ENCODE measurements at regions not wholly inside any gene's neighbourhood (a gene's known extent, or its start where the extent isn't known, plus 50 kb on each side); places are given as distances from the start of the nearest gene placed in this dataset.
A peak's percentile ranks its signal among the peaks of the same experiment; 100 is the strongest.

DNA sequence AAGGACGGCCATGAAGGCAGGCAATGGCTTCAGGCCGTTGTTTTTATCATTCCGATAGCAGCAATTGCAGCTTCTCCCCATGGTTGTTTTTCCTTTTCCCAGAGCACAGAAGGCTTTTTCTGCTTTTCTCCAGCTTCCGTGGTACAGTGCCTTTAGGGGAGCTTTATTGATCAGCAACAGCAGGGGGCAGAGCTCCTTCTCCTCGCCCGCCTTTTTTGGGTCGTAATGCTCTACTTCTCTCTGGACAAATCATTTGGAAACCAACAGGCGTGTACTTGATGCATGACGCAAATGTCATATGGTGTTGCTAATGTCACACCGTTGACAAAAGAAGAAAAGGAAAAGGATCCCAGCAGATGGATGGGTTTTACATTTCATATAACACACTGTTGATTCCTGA, 79.7 kb upstream of the SNRK start:
- no peak for DNase-seq

DNA sequence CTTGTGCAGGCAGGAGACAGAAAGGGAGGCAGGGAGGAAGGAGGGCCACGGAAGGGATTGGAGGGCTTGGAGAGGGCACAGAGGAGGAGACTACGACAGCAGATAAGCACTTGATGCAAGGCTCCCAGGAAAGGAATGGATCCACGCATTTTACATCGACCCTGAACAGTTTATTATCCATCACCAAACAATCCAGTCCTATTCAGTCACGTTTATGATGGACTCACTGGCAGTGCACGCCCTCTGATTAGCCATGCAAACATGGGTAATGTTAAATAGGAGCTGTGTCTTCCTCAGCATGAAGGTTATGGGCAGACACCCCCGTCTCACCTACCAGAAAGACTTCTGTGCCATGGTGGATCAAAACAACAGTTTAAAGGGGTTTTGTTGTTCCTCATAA, 80.2 kb upstream of the SNRK start:
- DNase-seq: no peak

DNA sequence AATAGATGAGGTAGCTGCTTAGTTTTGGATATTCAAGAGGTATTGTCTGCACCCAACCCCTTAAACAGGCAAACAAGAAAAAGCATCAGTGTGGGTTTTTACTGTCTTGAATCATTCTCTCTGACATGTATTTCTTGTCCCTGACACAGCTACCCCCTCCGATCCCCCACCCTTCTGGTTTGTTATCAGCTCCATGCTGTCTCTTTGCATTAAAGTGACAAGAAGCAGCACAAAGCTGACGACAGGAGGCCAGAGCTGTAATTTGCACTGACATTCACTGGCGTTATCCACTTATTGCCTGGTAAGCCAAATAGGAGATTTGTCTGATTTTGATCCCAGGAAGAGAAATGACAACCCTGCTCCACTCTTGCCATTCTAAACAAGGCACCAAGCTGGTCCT, 83.3 kb upstream of the SNRK start:
- DNase-seq: no peak

DNA sequence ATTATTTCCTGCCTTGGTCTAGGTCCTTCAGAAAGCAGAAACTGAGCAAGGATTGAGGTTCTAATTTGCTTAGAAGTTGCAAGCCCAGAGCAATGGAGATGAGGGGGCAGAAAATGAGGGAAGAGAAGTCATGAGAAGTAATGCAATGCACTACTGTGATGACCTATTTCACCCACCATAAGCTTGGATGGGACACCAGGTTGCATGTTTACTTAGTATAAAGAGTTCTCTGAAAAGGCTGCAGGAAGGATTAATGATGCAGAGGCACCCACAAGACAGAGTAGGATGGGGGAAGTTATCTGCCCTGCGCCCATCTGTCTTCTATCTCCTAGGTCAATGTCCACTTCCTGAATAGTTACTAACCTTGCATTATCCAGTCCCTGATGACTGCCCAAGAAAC, 84.8 kb upstream of the SNRK start:
- DNase-seq: no peak

DNA sequence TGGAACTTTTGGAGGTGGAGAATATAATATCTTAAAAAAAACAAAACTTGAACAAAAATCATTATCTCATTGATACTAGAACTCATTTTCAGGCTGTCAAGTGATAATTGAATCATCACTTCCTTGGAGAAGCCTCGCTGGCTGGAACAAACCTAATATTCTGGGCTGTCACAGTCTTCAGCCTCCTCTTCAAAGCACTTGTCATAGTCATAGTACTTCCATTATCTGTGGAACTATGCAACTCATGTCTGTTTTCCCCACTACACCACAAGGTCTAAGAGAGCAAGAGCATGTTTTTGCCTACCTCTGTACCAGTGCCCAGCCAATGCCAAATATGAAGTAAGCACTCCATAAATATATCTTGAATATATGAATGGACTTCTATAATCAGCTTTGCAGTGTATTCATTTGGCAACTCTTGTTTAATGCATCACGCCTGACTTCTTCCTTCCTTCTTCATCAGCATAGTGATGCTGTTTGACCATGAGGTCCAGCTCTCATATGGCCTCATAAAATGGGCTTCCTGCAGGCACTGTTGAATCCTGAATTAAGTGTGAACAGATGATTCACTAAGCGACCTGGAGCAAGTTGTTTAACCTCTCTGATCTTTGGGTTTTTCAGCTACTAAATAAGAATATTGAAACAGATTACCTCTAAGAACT, 86.6 kb upstream of the SNRK start:
- no peak for DNase-seq

DNA sequence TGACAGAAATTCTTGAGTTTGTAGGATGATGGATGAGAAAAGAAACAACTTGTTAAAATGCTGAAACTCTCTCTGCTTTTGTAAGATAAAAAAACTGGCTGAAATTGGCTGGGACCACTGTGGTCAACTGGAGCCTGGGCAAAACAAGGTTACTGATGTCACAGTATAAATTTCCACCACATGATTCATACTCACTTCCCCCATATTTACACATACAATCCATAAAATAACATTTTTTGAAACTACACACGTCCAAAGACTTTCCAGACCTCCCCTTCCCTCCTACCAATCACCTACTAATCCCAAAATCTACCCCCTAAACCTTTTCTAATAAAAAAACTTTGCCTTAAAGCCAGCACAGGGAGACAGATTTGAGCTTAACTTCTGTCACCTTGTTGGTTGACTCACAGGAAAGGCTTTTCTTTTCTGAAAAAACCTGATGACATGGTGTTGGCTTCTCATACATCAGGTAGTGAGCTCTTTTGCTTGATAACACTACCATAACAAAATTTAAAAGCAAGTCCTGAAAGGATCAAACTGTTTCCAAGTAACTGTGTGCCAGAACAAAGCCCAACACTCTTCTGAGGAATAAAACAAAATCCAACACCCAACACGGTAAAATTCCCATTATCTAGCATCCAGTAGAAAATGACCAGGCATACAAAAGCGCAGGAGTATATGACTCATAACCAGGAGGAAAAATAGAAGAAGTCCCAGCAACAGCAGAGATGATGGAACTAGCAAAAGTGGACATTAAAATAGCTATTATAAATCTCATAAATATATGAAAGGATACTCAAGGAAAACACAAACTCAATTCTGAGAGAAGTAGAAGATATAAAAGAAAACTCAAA, 87.3 kb upstream of the SNRK start:
- DNase-seq: no peak

DNA sequence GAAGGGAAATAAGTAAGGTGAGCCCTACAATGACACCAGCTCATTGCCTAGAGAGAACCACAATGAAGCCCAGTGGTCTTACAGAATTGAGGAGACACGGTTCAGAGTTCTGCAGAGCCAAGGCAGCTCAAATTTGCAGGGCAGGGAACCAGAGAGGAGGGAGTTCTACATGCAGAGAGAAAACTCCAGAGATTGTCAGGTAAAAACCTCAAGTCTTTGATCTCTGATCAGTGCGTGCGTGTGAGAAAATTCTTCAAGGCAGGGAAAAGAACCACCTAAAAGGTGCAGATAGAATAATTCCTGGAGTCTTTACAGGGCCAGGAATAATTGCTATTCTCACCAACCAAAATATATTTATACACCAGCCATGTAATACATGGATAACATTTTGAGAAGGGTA, 88.0 kb upstream of the SNRK start:
- DNase-seq: no peak

DNA sequence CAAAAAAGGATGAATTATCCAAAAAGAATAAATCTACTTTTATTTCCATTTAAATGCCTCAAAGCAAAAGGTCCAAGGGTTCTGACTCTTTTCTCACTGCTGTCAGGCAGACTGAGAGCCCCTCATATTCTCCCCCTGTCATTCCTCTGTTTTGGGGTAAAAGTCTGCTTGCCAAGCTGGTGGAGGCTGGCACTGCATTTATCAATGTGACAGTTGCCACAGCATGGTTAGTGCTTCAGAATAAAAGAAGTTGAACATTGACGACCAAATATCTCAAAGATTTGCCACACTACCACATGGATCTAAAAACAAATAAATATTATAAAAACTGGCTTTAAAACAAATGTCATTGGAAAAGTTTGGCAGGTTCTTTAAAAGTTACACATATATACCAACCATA, 89.2 kb upstream of the SNRK start:
- DNase-seq: no peak

DNA sequence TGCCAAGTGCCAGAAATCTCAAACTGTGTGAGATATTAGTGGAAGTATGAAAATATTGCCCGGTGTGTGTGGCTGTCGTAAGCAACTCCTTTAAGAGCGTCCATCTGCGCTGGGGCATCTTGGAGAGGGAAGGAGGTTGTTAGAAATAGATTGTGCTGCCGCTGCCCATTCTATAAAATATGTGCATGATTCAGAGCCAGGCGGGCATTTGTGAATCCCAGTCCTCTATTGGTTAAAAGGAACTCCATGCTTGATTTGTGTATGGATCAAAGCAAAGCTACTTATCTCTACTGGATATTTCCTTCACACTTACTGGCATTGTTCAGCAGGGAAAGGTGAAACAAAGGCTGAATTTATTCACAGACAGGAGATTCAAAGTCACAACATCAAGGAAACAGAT, 89.6 kb upstream of the SNRK start:
- DNase-seq: no peak

DNA sequence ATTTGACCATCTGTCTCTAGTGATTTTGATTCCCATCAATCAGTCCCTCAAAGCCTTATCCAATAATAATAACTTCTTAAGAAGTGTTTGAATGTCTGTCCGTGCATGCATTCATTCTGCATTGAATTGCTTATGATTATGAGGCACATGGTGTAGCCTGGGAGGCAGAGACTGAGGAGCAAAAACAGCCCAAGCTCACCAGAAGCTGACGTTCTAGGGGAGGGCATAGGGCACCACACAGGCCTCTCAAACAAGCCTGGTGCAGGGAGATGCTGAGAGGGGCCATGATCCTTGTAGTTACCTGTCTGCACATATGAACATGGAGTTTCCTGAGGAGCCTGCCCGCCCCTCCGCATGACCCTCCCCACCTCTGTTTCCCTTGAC, 89.2 kb upstream of the POMGNT2 start:
- DNase-seq: peak in 1 of 5 experiments; percentile 18

DNA sequence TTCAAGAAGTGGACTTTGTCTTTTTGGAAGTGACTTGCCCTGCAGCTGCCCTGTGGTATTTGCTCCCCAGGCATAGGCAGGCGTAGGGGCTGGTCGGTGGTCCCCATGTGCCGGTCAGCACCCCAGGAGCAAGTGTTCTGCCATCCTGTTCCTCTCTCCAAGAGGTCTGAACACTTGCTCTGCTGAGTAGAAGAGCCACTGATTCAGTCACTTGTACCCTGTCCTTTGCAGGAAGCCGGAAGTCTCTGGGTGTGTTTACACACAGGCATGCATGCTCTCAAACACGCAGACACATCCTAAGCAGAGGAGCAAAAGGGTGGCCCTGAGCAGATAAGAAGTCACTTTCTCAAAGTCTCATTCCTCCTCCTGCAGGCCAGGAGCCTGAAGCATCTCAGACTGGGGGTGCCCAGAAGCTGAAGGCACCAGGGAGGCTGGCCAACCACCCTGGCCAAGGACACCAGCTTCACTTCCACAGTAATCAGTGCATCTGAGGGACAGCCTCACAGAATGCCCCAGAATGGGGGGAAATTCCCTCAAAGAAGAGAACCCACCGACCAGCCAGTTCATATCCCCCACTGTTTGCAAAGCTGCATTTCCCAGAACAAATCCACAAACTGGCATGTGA, 88.7 kb upstream of the POMGNT2 start:
- peak in 3 of 5 experiments; percentile 6 to 90 (median 18) for DNase-seq

DNA sequence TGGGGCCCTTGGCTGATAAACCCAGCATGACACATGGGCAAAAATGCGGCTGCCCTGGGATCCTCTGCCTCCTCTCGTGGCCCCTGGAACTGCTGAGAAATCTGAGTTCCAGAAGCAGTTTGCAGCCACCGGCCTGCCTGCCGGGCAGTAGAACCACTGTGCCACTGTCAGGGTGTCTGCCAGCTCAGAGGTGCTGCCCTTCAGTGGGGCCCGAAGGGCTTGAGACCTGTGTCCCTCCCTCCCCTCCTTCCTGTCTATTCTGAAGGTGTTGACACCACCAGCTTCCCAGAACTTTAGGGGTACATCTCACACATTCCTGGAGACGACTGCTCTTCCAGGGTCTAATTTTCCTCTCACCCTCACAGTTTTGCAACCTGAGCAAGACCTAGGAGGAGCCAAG, 88.2 kb upstream of the POMGNT2 start:
- DNase-seq: no peak

DNA sequence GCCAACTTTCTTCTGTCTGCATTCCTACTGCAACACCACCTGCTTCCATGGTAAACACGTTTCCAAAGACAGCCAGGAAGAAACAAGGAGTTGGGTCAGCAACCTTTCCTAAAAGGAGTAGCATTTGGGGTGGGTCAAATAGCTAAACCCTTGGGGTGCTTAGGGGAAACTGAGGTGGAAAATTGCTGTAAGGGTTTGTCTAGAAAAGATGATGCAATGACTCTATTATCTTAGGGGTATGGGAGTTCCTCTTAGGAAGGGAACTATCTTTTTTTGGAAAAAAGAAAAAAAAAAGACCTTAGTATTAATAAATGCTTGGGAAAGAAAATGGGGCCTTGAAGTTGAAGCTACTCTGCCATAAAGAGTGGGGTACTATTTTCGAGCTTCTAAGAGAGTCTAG, 86.1 kb upstream of the POMGNT2 start:
- DNase-seq: no peak

DNA sequence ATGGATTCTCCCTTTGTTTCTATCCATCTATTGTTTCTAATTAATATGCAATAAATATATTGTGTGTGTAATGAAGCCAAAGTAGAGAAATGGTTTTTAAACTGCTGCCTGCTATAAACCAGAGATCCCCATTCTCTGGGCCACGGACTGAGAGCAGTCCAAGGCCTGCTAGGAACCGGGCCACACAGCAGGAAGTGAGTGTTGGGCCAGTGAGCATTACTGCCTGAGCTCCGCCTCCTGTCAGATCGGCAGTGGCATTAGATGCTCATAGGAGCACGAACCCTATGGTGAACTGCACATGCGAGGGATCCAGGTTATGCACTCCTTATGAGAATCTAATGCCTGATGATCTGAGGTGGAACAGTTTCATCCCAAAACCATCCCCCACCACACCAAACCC, 85.2 kb upstream of the POMGNT2 start:
- DNase-seq: no peak

DNA sequence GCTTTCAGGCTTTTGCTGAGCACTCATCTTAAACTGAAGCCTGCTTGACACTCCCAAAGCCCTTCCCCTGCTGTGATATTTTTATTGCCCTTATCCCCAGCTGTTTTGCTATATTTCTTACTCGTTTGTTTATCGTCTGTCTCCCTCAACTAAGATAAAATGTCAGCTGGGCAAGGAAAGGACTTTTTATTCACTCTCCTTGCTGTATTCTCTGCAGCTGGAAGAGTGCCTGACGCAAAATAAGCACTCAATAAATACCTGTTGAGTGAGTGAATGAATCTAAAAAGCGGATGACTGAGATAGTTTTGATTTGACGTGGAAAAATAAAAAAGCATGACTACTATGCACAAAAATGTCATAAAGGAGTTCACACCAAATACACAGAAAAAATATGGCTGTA, 84.8 kb upstream of the POMGNT2 start:
- DNase-seq: no peak

DNA sequence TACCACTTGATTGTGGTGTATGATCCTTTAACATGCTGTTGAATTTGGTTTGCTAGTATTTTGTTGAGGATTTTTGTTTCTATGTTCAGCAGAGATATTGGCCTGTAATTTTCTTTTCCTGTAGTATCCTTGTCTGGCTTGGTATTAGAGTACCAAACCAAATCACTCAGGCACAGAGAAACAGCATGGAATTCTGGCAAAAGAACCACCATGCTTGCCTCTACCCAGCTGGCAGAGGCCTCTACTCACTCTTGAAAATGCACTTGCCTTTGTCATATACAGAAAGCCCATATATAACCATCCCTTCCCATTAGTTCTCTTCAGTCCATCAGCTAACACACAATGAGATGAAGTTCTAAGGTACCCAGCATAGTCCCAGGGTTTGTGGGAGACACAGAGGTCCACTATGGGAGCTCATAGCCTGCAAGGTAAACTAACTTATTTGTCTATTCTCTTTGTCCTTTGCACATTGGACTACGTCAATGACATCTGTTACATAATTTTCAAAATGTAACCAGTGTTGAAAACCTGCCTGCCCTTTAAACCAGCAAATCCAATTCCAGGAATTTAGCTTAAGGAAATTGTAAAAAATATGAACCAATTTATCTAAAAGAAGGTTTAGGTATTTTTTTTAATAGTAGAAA, 82.1 kb upstream of the POMGNT2 start:
- no peak for DNase-seq

DNA sequence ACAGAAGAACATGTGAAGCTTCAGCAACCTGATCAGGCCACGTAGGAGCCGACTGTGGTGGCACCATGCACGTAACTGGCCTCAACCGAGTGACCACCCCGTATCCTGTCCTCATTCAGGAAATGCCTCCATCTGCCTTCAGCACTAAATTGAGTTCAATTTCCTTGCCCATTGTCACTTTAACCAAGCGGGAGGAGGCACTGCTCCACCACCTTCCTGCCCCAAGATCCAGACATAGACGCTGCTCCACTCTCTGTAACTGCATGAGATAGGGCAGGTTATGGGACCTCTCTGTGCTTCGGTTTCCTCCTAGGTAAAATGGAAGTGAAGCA, 80.1 kb upstream of the POMGNT2 start:
- DNase-seq: no peak

DNA sequence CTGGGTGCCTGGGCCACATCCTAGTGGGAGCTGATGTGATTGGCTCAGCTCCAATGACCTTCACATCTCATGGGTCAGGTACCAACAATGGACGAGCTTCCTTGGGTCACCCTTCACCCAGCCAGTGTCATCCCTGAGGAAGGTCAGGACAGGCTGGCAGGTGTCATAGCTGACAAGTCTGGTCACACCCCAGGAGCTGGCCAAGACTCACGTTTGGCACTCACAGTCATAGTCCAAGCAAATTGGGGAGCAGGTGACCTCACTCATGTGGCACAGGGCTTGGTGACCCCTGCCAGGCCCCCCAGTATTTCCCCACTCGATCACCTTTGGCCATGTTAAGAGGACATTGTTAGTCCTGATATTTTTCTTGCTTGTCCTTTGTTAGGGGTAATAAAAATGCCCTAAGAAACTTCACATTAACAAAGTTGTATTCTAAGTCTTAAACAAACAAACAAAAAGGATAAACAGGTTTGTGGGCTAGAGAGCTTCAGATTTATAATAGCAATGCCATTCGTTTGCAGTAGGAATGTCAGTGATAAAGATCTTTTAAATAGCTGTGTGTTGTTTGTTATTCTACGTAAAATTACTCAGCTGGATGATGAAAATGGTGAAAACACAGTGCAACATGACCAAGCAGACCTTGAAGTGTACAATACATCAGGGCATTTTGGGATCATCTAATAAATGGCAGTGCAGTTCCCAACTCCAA, 79.5 kb upstream of the POMGNT2 start:
- no peak for DNase-seq

DNA sequence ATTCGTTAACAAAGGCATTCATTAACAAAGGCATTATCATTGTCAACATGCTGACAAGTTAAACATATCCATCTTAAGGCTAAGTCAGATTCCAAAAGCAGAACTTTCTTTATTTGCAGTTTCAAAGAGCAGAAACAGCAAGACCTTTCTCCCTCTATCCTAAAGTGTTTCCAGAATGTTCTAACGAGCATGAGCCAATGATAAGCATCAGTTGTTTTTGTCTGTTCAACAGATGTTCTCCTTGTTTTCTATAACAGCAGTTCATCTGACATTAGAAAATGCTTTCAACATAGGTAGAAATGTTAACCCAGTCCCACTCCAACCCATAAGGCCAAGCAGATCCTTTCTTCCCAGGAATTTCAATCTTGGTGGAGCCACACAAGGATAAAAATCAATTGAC, 77.6 kb upstream of the POMGNT2 start:
- DNase-seq: no peak

DNA sequence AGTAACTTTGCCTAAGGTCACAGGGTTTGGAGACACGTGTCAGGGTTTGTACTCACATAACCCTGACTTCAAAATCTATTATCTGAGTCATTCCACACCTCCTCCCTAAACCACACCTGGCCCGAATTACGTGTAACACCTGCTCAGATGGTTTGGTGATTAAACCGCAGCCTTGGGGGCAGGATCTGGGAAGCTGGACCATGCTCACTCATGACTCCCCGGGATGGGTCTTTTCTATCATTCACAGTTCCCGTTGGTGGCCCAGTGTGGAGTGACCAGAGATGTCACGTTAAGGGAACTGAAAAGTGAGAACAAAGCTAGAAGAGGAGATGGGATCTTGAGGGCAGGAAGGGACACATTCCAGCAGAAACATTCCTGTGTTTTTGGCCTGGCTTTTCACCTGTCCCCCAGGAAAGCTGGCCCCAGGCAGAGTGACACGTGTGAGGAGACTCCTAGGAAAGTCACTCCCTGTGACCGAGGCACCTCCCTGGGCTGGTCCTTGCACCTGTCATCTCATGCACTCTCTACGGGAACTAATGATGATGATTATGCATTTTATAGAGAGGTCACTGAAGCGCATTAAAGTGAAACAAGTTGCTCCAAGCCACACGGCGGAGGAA, 75.4 kb upstream of the POMGNT2 start:
- DNase-seq: peak in 3 of 5 experiments; percentile 19 to 86 (median 66)

DNA sequence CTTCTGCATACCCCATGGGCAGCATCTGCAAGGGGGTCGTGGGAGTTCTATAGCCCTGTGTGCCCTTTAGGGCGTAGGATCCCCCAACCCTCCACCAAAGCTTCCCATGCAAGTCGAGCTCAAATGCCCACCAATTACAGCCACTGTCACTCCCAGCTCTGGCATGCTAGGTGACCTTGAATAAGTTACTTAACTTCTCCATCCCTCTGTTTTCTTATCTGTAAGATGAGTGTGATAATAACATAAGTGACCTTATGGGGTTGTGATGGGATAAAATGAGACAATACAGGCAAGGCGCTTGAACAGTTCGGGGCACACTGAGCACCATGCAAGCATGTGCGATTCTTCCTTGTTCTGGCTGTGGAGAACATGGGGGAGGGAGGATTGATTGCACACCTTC, 74.8 kb upstream of the POMGNT2 start:
- no peak for DNase-seq

DNA sequence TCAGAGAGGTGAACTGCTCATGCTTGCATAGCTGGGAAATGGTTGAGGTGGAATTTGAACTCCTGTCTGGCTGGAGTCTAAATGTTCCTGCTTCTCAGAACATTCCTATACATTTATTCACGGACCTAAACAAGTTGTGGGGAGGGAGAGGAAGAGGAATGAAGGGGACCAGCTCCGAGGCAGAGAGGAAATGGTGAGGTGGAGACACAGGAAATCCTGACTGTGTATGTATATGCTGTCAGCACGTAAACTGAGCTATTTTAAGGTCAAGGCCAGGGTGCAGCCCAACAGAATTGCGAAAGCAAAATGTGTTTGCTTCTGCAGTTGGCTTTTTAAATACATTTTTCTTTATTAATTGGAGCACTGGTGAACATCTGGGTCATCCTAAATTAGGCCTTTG, 74.1 kb upstream of the POMGNT2 start:
- peak in 2 of 5 experiments; percentile 58 to 78 for DNase-seq

Data from T-helper 2 cell (primary cell).